GM19395 (cell line): ENCODE measurements at regions not wholly inside any gene's neighbourhood (a gene's known extent, or its start where the extent isn't known, plus 50 kb on each side); places are given as distances from the start of the nearest gene placed in this dataset.

Source experiments
- ATAC-seq: cut with Tn5 transposase; IDR thresholded peaks from one replicate; pipeline ENCODE4 v1.9.1; 2021; ENCODE audit warnings: mild to moderate bottlenecking, moderate library complexity; ENCODE audit not compliant: unreplicated experiment

GRCh38 chr2:219946529-219946928 is 319.1 kb downstream of the SLC4A3 start:
- ATAC-seq, result no peak

- no peak for ATAC-seq
These were observed 320.1 kb downstream of the SLC4A3 start for GRCh38 chr2:219947575-219947974.

GRCh38 chr2:219949053-219949452 is 321.6 kb downstream of the SLC4A3 start:
- no peak for ATAC-seq

DNA sequence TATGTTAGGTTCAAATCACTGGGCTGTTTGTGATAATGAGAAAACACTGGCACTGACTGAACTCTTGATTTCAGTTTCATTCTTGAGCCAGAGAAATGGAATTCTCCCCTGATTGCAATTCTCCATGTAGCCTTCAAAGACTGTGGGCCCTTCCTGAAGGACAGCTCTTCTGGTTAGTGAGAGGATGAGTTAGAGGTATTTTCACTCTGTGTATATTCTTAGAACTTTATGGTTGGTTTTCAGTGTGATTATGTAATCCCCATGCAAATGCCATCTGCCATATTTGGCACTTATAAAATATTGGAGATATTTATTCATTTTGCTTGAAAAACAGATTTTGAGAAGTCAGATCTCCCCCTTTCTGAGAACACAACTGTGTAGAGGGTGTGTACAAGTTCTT is 323.7 kb downstream of the SLC4A3 start:
- no peak for ATAC-seq

GRCh38 chr2:219954331-219954730 is 326.9 kb downstream of the SLC4A3 start:
- no peak for ATAC-seq

DNA sequence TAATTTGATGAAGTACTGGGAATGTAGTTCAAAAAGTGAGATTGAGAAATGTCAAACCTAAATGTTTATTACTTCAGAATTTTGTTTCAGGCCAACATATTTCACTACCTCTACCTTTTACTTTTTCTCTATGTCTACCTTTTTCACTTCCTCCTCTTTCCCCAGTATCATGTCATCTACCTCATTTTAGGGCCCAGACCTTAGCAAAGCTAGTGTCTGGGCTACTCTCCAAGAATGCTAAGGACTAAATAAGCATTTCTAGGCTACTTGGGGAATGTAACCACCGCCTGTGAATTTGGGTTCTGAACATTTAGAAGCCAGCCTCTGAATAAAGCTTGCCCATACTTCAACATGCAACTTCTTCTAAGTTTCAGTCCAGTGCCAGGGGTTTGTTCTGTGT is 330.4 kb downstream of the SLC4A3 start:
- no peak for ATAC-seq

DNA sequence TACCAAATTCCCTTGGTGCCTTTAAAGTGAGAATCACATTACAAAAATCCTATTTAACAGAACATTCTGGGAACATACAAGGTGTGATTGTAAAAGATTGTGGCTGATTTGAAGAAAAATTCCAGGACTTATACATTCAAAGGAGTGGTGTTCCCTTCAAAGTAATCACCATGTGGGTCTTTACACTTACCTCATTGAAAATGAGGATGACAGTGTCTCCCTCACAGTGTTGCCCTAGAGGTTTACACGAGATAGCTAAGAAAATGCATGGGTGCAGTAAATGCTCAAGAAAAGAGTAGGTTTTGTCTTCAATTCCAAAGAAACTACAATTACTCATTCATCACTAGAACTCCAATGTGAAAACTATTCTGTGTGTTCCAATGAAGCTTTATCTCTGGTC is 331.5 kb downstream of the SLC4A3 start:
- ATAC-seq, result no peak

- no peak for ATAC-seq
These were observed 332.0 kb downstream of the SLC4A3 start for GRCh38 chr2:219959471-219959870.

- no peak for ATAC-seq
These were observed 334.6 kb downstream of the SLC4A3 start for GRCh38 chr2:219961947-219962498.

DNA sequence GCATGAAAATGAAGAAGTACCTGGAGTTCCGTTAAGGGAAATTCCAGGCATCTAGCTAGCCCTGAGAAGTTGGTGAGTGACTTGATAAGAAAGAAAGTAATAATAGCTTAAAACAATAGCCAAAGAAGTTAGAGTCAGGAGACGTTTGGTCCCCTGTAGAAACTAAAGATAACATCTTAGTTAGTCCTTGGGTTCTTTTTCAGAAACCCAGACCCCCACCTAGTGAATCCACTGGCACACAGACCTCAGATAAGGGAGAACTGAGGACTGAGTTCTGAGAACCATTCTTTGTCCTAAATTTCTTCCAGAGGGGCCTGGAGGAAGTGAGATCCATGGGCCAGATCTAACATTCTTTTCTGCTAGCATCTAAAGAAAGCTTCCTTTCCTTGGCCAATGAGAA is 335.4 kb downstream of the SLC4A3 start:
- ATAC-seq, result no peak

- ATAC-seq, result no peak
These were observed 338.1 kb downstream of the SLC4A3 start for GRCh38 chr2:219965287-219966194.

GRCh38 chr2:219967247-219968245 is 340.1 kb downstream of the SLC4A3 start:
- no peak for ATAC-seq

DNA sequence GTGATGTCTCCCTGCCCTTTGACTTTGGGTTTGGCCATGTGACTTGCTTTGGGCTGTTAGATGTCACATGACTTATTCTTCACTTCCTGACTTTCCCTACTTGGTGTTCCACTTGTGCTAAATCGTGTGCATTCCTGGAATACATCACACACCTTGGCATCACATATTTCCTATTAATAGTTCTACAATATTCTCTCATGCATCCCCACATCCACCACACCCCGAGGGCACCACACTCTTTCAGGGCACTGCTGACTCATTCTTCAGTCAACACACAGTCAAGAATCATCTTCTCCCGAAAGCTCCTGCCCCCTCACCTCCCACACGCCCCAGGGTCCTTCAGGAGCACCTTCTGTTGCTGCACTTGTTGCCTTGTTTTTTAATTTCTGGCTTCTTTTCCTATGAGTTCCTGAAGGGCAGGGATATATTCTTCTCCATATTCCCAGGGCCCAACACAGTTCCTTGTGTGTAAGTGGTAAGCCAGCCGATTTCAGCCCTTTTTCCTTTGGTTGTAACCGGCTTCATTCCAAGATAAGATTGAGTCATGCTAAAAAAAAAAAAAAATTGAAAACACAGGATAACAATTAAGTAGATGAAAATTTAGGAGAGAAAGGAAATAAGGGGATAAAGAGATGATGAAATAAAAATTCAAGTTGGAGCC is 341.4 kb downstream of the SLC4A3 start:
- ATAC-seq, result no peak

GRCh38 chr2:219969508-219969907 is 342.1 kb downstream of the SLC4A3 start:
- ATAC-seq, result no peak

DNA sequence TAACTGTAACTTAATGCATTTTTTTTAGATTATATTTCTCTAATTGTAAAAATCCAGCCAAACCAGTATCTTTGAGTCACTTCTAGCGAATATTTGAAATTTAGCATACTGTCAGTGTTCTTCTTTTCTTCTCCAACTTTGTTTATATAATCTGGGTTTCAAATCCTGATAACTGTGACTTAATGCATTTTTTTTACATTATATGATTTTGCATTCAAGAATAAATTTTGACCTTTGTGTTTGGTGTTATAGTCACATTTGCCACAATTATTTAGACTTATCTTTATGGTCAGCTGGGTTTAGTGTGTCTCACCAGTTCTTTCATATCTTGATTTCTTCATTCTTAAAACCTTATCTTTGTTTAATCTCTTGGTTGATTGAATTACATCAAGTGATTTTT is 345.7 kb downstream of the SLC4A3 start:
- no peak for ATAC-seq

DNA sequence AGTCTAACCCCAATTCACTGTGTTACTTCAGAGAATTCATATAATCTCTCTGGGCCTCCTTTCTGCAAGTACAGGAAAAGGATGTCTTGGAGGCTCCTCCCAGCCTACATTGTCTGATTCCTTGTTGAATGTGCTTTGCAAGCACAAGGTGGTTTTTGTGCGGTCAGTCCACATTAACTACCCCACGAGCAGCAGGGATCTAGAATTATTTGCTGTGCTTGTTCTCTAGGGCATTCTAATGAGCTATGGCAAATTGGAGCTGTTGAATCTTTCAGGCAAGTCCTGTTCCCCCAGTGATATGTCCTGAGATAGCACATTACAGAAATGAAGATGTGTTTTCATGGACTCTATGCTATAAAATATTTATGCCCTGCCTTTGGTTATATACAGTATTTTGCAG is 349.4 kb downstream of the SLC4A3 start:
- ATAC-seq, result no peak

DNA sequence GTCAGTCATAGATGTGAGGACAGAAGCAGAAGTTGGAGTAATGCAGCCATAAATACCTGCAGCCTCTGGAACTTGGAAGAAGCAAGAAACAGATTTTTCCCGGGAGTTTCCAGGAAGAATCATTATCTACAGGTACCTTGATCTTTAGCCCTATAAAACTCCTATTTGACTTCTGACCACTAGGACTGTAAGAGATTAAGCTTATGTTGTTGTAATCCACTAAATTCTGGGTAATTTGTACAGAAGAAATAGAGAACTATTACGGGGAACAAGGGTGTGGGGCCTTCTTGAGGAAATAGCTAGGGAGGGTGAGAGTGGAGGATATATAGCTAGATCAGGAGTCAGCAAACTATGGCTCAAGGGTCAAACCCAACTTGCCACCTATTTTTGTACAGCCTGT is 353.2 kb downstream of the SLC4A3 start:
- no peak for ATAC-seq

GRCh38 chr2:219983836-219984235 is 356.4 kb downstream of the SLC4A3 start:
- no peak for ATAC-seq

DNA sequence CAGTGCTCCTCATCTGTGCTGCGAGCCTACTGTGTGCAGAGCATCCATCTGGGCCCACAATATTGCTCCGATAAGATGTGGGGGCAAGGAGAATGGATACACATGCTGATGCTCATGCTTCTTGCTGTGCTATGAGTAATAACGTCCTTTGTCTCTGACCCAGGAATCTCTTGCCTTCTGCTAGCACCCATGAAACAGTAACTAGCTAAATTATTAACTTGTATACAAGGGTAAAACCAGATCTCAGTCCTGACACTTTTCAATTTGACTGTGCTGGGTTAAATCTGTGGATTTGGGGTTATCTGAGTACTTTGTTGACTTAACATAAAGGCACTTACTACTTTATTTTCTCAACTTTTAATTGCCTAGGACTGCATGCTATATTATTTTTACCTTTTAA is 357.6 kb downstream of the SLC4A3 start:
- ATAC-seq, result peak; percentile 61

DNA sequence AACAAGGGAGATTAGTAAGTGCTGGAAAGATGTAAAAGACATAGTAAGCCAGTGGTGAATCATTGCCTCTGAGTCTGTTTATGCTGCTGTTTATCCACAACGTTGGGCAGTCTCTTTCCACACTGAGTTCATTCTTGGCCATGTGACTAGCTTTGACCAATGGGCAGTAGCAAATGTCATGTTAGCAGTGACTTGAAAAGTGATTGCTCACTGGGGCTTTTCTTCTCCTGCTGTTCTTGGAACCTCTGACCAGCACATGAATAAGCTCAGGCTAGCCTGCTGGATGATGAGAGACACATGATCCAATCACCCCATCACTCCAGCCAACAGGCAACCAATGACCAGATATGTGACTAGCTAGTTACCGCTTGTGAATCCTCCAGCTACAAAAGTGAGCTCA is 360.4 kb downstream of the SLC4A3 start:
- no peak for ATAC-seq

- no peak for ATAC-seq
These were observed 362.3 kb downstream of the SLC4A3 start for GRCh38 chr2:219989744-219990143.
